GM19023 (cell line): ENCODE measurements at regions not wholly inside any gene's neighbourhood (a gene's known extent, or its start where the extent isn't known, plus 50 kb on each side); places are given as distances from the start of the nearest gene placed in this dataset.
"Not testable (repeated sequence)": the region's sequence is repeated elsewhere in the genome, so short reads cannot be mapped to it uniquely, and the experiment has no call there.

Source experiments
- ATAC-seq: cut with Tn5 transposase; IDR thresholded peaks from one replicate; pipeline ENCODE4 v1.9.1; 2021; ENCODE audit warnings: mild to moderate bottlenecking, moderate library complexity; ENCODE audit not compliant: unreplicated experiment

- ATAC-seq, result no peak
These were observed 60.2 kb downstream of the LSMEM1 start for GRCh38 chr7:112540839-112541577.

GRCh38 chr7:112546723-112547513 is 66.1 kb downstream of the LSMEM1 start:
- ATAC-seq, result no peak

GRCh38 chr7:112547916-112548315 is 67.1 kb downstream of the LSMEM1 start:
- ATAC-seq, result no peak

- ATAC-seq, result peak; percentile 83
These were observed 69.8 kb downstream of the LSMEM1 start for GRCh38 chr7:112550468-112551060.

- not testable (repeated sequence) for ATAC-seq
These were observed 70.7 kb downstream of the LSMEM1 start for GRCh38 chr7:112551521-112551920.

GRCh38 chr7:112554591-112554990 is 73.8 kb downstream of the LSMEM1 start:
- ATAC-seq, result no peak

- ATAC-seq, result peak; percentile 92
These were observed 75.8 kb downstream of the LSMEM1 start for GRCh38 chr7:112556633-112557032.

- no peak for ATAC-seq
These were observed 85.9 kb downstream of the LSMEM1 start for GRCh38 chr7:112566442-112567324.

- ATAC-seq, result no peak
These were observed 86.6 kb downstream of the LSMEM1 start for GRCh38 chr7:112567388-112567787.

GRCh38 chr7:112571852-112572607 is 91.2 kb downstream of the LSMEM1 start:
- ATAC-seq, result no peak

GRCh38 chr7:112572669-112573301 is 92.0 kb downstream of the LSMEM1 start:
- no peak for ATAC-seq

GRCh38 chr7:112573302-112574039 is 92.7 kb downstream of the LSMEM1 start:
- no peak for ATAC-seq

GRCh38 chr7:112575864-112576263 is 95.1 kb downstream of the LSMEM1 start:
- no peak for ATAC-seq

GRCh38 chr7:112579388-112579787 is 98.6 kb downstream of the LSMEM1 start:
- no peak for ATAC-seq

GRCh38 chr7:112580717-112581435 is 100.1 kb downstream of the LSMEM1 start:
- no peak for ATAC-seq

- no peak for ATAC-seq
These were observed 100.7 kb downstream of the LSMEM1 start for GRCh38 chr7:112581529-112581928.

- no peak for ATAC-seq
These were observed 103.5 kb downstream of the LSMEM1 start for GRCh38 chr7:112584290-112584689.

GRCh38 chr7:112587504-112587903 is 106.7 kb downstream of the LSMEM1 start:
- no peak for ATAC-seq
